IMR-90 (cell line): ENCODE measurements at regions not wholly inside any gene's neighbourhood (a gene's known extent, or its start where the extent isn't known, plus 50 kb on each side); places are given as distances from the start of the nearest gene placed in this dataset.
"Not testable (repeated sequence)": the region's sequence is repeated elsewhere in the genome, so short reads cannot be mapped to it uniquely, and the experiment has no call there.

Experiments used
- CEBPB ChIP-seq: IDR thresholded peaks from 2 replicates; pipeline ENCODE4 v1.6.1; 2012; ENCODE audit warnings: low read depth, low read length, improper control_type of control experiment
- CHD1 ChIP-seq: IDR thresholded peaks from 2 replicates; pipeline ENCODE4 v1.6.1; 2012; ENCODE audit warnings: low read depth, low read length, improper control_type of control experiment
- MAFK ChIP-seq: IDR thresholded peaks from 2 replicates; pipeline ENCODE4 v1.6.1; 2012; ENCODE audit warnings: low read depth, low read length, improper control_type of control experiment
- MXI1 ChIP-seq: IDR thresholded peaks from 2 replicates; pipeline ENCODE4 v1.6.1; 2012; ENCODE audit warnings: low read depth, mild to moderate bottlenecking, low read length, moderate library complexity, borderline replicate concordance
- NFE2L2 ChIP-seq: fragments of 150-350 bp; IDR thresholded peaks from 2 replicates; pipeline ENCODE4 v1.6.1; 2016; ENCODE audit warnings: low read depth, mild to moderate bottlenecking, low read length
- POLR2A ChIP-seq: IDR thresholded peaks from 2 replicates; pipeline ENCODE4 v1.6.1; 2012; ENCODE audit warnings: mild to moderate bottlenecking, low read depth, low read length
- RAD21 ChIP-seq: IDR thresholded peaks from 2 replicates; pipeline ENCODE4 v1.6.1; 2012; ENCODE audit warnings: low read length, improper control_type of control experiment
- RCOR1 ChIP-seq: IDR thresholded peaks from 2 replicates; pipeline ENCODE4 v1.6.1; 2012; ENCODE audit warnings: mild to moderate bottlenecking, low read length, improper control_type of control experiment; ENCODE audit not compliant: insufficient replicate concordance
- RFX5 ChIP-seq: IDR thresholded peaks from 2 replicates; pipeline ENCODE4 v1.8.0; 2012; ENCODE audit warnings: low read depth, mild to moderate bottlenecking, low read length, moderate library complexity
- SMC3 ChIP-seq: fragments of 150-350 bp; IDR thresholded peaks from 2 replicates; pipeline ENCODE4 v1.6.1; 2016; ENCODE audit warnings: low read depth, mild to moderate bottlenecking, antibody characterized with exemption, low read length, moderate library complexity
- TF ChIP-seq, protein P1 (sequence below): conservative IDR thresholded peaks from 2 replicates; pipeline ENCODE4 v1.5.1; 2012; ENCODE audit warnings: mild to moderate bottlenecking, low read depth, low read length, improper control_type of control experiment
- TF ChIP-seq, protein P2 (sequence below): fragments of 150-350 bp; IDR thresholded peaks from 2 replicates; pipeline ENCODE4 v1.6.1; 2017; ENCODE audit warnings: mild to moderate bottlenecking, antibody characterized with exemption, low read length, low read depth
- TF ChIP-seq, protein P3 (sequence below): fragments of 150-350 bp; IDR thresholded peaks from 2 replicates; pipeline ENCODE4 v1.6.1; 2016; ENCODE audit warnings: low read depth, mild to moderate bottlenecking, low read length, moderate library complexity, borderline replicate concordance

DNA sequence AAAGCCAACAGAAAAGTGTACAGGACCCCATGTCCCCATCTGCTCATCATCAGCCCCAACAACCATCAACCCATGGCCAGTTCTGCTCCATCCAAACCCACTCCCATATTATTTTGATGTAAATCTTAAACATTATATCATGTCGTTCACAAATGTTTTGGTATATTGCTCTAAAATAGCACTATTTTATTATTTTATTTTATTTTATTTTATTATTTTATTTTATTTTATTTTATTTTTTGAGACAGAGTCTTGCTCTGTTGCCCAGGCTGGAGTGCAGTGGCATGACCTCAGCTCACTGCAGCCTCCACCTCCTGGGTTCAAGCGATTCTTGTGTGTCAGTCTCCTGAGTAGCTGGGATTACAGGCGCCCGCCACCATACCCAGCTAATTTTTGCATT, 72.0 kb upstream of the RALGAPA2 start:
- TF ChIP-seq, protein P1, sequence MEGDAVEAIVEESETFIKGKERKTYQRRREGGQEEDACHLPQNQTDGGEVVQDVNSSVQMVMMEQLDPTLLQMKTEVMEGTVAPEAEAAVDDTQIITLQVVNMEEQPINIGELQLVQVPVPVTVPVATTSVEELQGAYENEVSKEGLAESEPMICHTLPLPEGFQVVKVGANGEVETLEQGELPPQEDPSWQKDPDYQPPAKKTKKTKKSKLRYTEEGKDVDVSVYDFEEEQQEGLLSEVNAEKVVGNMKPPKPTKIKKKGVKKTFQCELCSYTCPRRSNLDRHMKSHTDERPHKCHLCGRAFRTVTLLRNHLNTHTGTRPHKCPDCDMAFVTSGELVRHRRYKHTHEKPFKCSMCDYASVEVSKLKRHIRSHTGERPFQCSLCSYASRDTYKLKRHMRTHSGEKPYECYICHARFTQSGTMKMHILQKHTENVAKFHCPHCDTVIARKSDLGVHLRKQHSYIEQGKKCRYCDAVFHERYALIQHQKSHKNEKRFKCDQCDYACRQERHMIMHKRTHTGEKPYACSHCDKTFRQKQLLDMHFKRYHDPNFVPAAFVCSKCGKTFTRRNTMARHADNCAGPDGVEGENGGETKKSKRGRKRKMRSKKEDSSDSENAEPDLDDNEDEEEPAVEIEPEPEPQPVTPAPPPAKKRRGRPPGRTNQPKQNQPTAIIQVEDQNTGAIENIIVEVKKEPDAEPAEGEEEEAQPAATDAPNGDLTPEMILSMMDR: not testable (repeated sequence)
- TF ChIP-seq CHD1, RFX5, SMC3, MAFK, NFE2L2, POLR2A, CEBPB, RCOR1, RAD21, MXI1: not testable (repeated sequence)
- TF ChIP-seq, protein P2, sequence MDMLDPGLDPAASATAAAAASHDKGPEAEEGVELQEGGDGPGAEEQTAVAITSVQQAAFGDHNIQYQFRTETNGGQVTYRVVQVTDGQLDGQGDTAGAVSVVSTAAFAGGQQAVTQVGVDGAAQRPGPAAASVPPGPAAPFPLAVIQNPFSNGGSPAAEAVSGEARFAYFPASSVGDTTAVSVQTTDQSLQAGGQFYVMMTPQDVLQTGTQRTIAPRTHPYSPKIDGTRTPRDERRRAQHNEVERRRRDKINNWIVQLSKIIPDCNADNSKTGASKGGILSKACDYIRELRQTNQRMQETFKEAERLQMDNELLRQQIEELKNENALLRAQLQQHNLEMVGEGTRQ: not testable (repeated sequence)
- TF ChIP-seq, protein P3, sequence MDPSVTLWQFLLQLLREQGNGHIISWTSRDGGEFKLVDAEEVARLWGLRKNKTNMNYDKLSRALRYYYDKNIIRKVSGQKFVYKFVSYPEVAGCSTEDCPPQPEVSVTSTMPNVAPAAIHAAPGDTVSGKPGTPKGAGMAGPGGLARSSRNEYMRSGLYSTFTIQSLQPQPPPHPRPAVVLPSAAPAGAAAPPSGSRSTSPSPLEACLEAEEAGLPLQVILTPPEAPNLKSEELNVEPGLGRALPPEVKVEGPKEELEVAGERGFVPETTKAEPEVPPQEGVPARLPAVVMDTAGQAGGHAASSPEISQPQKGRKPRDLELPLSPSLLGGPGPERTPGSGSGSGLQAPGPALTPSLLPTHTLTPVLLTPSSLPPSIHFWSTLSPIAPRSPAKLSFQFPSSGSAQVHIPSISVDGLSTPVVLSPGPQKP: not testable (repeated sequence)
